ENCODE measurements at regions not wholly inside any gene's neighbourhood (a gene's known extent, or its start where the extent isn't known, plus 50 kb on each side); places are given as distances from the start of the nearest gene placed in this dataset.
"Not testable (repeated sequence)": the region's sequence is repeated elsewhere in the genome, so short reads cannot be mapped to it uniquely, and the experiment has no call there.

DNA sequence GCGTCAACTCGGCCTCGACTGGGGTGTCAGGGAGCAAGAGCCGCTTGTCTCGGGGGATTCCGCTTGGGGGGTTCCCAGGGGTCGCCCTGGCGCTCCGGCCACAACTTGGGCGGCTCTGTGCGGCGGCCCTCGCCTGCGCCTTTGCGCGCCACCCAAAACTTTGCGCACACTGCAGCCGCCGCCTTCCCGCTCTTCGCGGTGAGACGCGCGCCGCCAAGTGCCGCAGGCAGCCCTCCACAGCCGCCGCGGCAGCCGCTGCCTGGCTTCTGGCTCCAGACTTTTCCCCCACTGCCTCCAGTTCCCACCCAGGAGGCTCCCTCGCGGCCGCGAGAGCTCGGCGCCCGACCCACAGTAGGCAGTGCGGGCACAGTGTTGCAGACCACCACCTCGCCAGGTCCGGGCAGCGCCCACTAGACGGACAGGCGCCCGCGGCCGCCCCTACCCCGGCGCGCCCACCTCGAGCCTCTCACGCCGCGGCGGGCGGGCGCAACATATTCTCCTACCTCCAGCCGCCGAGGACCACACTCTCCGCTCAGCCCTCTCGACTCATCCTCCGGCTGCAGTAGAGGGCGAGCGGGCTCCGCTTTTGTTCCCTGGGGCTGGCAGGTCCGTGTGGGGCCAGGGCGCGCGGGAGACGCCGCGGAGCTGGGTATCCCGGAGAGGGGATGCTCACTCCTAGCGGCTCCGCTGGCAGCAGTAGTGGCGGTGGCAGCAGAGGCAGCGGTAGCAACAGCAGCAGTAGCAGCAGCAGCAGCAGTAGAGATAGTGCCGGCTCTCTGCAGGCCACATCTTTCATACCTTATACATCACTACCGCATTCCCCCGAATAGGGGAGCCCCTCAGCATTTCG lies 296.6 kb downstream of the OMA1 start:
- DNase-seq: no peak

DNA sequence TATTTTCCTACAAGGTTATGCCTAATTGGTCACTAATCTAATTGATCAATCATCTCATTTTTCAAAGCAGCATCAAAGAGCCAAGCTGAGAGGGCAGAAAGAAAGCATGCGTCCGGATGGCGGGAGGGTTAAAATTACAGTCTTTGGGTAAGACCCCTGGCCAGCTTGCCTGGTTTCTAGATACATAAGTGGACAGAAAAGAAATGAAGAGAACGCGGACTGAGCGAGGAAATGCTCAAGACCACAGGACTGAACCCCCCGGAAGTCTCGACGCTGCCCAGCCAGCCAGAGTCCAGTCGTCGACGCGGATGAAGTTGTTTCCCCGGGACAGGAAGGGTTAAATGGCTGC lies 297.2 kb downstream of the OMA1 start:
- no peak for DNase-seq

DNA sequence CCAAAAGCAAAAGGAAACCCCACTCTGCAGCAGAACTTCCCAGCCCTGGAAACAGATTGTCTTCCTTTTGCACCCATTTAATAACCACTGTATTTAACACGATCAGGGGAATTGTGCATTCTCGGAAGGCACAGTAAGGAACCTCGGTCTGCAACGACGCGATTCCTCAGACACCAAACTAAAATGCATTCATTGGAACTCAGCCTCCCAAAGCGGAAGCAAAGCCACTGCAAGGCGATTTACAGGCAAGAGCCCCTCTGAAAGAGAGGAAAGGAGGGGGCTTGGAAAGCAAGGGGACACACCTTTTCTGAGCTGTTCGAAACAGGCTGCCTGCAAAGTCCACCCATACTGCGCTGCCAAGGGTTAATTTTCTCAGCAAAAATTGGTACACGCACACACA lies 297.7 kb downstream of the OMA1 start:
- no peak for DNase-seq

DNA sequence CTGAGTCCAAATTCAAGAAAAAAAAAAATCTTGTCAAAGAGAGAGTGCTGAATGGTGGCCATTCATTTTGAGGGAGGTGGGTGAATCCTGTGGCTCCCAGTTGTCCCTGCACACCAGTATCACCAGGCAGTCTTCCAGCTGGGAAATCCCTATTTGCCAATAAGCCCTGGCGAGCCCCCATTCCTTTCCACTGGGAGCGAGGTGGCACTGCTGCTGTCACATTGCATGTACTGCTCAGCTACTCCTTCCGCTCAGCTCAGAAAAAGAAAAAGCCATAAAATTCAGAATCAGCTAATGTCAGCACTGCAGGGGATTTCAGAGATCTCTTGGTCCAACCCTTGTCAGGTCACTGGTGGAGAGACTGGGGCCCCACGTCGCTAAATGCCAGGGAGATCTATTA lies 298.5 kb downstream of the OMA1 start:
- no peak for DNase-seq

DNA sequence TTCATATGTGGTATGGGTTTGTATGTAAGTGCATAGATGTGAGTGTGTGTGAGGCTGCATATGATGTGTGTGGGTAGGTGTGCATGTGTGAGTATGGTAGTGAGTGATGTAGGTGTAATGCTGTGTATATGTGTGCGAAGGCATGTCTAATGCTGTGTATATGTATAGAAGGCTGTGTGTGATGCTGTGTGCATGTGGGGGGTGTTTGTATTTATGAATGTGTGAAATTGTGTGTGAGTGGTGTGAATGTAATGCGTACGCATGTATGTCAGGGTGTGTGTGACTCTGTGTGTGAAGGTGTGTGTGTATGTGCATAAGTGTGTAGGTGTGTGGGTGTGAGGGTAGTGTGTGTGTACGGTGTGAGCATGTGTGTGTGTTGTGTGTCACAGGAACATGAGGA lies 300.0 kb downstream of the OMA1 start:
- no peak for DNase-seq

DNA sequence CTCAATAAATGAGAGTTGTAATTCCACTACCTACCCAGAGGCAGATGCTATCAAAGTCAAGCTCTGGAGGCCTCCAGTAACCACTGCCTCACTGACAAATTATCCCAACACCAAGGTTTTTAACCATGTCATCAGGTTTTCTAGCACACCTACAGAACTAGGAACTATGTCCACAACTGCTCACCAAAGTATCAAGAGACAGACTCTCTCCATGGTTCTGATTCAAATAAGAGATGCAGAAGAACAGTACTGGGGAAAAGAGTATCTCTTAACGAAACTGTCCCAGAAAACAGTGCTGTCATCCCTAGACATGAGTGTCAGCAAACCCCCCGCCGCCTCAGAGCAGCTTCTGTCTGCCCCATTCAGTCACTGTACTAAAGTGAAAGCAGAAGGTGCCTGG lies 301.7 kb downstream of the OMA1 start:
- no peak for DNase-seq

DNA sequence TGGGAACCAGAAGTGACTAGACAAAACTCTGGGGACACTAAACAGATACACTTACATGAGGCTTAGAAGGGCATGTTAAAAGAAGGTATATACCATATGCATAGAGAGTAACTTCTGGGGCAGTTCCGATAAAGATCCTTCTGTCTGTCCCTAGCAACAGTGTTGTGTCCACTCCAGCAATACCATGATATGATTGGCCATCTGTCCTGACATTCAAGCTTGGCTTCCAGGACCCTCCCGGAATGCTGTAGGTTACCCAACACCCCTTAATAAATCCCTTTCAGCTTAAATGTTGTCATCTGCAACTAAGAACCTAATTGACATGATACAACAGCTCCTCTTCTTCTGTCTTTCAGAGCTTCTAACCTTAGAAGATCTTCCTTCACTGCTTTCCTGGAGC lies 307.7 kb downstream of the OMA1 start:
- no peak for DNase-seq

DNA sequence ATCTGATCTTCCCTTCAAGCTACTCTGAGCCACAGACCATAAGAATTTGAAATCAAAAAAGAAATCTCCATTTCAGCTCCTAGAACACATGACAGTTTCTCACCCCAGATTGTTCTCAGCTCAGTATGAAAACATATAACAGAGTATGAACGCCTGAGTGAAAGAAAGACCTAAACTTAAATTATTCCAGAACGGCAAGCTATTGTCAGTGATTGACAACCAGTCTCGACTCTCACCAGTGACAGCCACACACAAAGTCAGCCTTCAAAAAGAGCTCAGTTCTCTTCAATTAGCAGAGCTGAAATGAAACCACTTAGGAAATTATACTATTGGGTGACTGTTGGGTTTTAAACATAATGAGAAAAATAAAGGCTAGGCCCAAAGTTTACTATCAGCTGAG lies 312.8 kb downstream of the OMA1 start:
- no peak for DNase-seq

DNA sequence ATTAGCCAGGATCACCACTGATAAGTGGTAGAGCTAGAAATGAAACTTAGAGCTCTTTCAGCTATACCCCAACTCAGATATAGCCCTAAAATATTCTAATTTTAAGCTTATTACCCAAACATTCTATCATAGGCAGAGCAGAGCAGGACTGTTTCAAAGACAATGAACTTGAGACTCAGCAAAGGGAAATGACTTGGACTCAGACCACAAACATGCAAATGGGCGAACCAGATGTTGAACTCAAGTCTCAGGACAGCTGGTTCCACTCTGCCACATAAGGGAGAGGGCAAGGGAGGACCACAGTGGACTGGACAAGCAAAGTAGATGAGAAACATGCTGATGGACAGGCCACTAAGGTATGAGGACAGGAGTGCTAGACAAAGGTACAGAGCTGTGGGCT lies 315.3 kb downstream of the OMA1 start:
- DNase-seq: no peak

DNA sequence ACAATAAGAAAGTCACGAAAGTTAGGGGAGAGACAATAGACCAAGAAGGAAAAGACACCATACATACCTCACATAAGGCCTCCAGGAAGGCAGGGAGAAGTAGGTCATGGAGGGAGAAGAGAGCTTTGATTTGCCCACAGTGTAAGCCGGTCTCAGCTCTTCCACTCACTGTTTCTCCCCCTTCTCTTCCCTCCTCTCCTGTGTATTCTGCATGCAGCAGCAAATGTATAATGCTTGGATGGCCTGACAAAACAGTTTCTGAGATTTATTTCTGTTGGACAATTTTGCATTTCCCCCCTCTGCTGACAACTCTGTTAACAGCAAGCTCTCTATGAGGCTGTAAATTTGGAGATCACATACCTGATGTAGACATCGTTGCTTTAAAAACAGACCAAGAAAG lies 318.9 kb downstream of the OMA1 start:
- no peak for DNase-seq

DNA sequence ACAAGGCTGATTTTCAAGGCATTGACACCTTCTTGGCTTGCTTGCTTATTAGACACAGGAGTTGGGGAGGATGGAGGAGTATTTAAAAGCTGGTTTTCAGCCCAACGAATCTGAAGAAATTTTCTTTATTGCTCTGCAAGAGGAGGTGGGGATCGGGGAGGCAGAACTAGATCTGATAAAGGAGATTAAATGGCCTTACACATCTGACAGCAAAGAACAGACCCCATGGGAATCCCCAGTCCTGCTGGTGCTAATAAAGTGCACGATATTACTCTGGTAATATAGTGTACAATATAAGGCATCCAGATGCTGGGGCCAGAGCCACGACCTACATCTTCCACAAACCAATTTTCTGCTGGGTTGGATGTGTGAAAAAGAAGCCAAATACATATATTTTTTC lies 323.0 kb downstream of the OMA1 start:
- no peak for DNase-seq

DNA sequence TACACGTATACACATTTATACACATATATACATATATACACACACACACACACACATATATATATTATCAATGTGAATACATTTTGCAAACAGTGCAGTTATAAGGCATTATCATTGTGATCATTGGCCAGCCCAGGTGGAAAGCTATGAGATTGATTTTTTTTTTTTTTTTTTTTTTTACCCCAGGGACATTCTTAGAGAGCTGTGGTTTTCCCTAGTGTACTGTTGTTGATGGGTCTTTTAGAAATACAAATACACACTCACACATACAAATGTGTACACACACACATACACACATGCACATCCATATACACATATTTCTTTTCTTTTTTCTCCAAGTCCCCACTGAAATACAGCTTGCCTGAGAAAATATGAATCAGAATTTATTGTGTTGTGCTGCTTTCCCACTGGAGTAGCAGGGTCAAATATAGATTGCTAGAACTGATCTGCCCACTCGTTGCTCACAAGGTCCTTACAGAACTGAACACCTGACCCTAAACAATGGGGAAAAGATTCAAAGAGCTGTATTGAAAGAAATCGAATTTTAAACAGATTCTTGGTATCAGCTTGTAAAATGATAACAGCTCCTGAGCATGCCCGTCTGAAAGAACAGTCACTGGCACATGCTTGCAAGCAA lies 325.6 kb downstream of the OMA1 start:
- DNase-seq: no peak

DNA sequence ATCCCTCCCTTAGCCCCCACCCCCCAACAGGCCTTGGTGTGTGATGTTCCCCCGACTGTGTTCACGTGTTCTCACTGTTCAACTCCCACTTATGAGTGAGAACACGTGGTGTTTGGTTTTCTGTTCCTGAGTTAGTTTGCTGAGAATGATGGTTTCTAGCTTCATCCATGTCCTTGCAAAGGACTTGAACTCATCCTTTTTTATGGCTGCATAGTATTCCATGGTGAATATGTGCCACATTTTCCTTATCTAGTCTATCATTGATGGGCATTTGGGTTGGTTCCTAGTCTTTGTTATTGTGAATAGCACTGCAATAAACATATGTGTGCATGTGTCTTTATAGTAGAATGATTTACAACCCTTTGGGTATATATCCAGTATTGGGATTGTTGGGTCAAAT lies 330.4 kb downstream of the OMA1 start:
- not testable (repeated sequence) for DNase-seq

DNA sequence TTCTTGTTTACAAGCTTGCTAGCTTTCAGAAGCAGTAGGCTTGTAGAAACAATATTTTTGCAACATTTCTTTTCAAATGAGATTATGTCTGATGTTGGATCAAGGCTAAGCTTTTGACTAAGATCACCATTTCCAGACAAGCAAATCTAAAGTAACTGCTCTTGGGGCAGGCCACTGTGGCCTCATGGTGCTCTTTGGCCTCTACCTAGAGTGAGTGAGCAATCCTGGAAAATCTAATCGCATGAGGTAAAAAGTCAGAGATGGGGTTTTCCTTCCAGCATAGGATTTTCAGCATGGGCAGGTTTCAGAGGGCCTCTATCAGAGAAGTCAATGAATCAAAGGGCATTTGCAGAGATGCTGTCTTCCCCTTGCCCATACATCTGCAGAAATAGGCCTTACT lies 331.9 kb downstream of the OMA1 start:
- no peak for DNase-seq

DNA sequence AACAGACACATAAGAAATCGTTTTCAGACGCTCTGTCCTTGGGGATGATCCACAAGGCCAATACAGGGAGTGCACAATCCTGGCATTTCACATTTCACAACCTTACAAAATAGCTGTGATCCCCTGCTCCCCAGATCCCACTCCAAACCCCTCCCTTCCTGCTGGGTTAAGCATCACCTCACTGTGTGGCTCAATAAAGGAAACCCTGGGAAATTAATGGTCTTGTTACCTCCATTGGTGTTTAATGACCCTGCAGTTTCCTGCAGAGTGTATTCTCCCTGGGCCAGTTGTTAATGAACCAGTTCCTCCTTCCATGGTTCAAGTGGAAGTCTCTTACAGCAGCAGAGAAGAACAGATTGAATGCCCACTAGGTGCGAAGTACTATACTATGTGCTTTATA lies 334.7 kb downstream of the OMA1 start:
- no peak for DNase-seq

DNA sequence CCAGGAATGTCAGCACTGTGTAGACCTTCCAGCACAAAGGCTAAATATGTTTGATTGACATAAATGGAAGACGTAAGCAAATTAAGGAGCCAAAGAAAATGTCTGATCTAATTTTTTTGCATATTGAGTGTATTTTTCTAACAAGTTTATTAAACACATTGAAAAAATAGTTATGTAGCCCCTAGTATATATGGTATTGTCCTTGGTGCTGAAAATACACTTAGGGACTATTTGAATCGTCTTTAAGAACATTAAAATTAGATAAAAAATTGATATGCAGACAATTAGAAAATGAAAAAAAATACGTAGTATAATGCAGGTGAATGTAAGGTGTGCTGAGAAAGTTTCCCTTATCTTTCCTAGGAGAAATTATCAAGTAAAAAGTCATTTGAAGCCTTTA lies 337.0 kb downstream of the OMA1 start:
- no peak for DNase-seq

DNA sequence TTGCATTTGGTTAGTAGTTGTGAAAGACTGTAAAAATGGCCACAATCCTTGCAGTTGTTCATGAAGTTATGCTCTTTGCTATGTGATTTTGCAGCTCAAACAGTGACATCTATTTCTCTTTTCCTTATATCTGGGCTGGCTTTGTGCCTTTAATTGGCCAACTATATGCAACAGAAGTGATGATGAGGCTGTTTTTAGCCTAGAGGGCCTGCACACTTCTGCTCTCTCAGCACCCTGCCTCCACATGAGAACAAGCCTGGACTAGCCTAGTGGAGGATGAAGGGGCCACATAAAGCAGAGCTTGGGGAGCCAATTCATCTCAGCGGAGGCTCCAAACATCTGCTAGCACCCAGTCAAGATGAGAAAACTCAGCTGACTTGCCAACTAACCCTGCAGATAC lies 339.8 kb downstream of the OMA1 start:
- DNase-seq: no peak

DNA sequence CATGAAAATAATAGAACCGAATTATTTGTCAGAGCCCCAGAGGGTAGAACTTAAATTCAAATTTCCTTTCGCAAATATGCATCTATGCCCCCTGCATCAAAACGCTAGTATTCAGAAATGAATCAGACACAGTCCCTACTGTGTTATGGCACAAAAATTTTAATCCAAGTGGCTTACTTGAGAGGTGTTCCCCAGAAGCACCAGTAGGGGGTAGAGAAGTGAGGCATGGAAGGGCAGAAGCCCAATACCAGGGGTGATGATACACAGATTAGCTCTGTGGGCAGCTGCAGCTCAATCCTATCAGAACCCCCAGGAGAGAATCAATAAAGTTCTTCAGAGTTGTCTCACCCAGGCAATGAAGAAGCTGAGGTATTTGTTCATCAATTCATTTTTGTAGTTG lies 342.2 kb downstream of the OMA1 start:
- DNase-seq: no peak

DNA sequence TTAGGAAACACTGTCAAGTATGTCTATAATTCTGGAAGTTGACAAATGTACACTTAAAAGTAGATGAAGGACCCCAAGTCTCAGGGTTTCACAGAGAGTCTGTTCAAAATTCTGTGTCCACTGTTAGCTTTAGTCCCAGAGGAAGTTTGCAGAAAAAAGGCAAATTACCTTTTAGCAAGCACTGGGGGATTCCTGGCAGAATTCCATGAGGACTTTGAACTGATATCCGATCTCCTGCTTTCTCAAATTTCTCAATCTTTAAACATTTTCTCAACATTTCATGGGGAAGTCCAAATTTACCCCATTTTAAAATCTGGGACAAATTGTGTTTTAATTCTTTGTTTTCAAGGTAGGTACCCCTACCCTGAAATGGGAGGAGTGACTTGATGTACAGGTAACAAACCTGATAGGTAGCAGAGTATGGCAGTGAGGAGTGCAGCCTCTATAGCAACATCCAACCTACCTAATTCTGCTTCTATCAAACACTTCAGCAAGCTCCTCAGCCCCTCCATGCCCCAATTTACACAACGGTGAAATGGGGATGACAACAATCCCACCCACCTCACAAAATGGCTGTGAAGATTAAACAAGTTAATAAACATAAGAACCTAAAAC lies 344.9 kb downstream of the OMA1 start:
- DNase-seq: no peak

DNA sequence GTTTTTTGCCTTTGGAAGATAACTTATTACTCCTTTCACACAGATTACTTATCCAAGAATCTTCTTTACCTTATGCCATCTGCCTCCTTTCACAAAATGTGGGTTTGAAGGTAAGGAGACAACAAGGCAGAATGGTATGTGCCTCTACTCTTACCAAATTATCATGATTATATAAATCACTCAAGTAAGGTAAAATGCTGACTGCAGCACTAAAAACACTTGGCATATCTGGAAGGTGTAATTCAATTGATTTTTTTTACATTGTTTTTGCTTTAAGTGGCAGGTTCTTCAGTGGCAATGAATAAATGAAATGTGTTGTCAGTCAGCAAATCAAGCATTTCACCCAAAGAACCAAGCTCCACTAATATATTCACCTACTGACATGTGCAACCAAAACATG lies 346.1 kb downstream of the OMA1 start:
- DNase-seq: no peak

DNA sequence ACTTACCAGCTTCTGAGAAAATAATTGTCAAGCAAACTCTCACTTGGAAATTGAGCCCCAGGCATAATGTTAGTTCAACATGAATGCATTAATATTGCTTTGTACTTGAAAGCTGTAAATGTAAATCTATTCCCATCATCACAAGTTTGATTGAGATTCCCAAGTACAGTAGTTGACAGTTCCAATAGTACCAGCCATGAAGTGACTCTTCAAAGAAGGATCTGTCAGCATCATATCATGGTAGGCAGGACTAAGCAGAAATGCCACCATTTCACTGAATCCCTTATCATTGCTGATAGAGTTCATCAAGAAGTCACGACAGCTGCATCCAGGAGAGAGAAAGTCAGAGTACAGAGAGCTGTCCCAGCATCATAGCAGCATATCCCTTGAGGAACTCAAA lies 348.7 kb downstream of the OMA1 start:
- DNase-seq: no peak

DNA sequence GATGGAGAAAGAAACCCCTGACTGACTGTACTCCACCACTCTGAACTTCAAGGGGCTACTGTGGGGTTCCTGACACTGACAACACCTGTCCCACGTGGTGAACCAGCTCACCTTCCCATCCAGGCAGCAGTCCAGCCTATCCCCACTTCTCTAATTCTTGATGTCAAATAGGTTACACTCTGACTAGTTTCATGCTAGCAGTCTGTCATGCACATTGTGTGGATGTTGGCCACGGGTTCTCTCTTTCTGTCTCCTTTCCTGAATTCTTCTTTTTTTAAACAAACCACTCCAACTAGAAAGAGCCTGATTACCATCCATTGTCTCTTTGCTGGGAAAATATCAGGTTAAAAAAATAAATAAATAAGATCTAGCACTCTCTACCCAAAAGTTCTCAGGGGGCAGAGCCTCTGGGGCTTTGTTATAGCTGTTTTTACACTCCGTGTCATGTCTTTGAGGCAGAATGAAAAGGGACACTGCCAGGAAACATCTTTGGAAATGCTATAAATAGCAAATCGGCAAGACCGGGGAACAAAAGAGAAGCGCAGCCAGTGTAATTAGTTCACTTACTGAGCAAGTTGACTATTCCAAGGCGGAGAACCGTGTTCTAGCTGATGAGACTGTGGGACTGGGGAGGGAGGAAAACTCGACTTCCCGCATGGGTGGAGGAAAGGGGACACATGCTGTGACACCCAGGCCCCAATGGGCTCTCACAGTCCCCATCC lies 356.1 kb downstream of the OMA1 start:
- DNase-seq: no peak

DNA sequence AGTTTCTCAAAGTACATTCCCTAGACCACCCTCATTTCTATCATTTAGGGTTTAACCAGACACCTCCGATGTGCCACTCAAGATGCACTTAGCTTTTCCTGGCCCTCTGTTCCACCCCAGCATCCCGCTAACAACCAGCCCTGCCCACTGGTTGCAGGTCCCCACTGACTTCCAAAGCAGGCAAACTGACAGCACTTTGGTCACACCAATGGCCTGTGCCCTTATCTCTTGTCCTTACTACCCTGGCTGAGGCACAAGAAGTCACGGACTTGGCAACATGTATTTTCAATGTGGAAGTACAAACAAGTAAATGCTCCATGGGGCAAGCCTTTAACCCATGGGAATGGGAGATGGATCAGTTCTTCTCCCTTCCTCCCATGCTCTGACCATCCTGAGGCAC lies 357.1 kb downstream of the OMA1 start:
- no peak for DNase-seq

DNA sequence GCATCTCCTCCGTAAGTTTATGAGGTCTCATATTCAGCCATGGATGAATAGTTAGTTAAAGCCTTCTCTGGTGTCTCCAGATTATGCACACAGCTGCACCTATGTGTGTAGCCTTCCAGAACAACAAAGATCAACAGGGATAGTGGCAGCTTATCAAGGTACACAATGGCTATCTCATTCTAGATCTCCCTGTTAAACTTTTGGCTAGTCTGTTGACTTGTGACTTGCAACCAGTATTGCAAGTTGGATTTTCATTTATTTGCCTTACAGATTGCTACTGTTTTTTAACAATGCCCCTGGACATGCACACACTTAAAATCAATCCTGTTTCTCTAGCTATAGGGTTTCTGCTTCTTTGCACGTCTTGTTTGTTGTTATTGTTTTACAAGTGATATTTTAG lies 363.2 kb downstream of the OMA1 start:
- DNase-seq: no peak
